ENCODE measurements at regions not wholly inside any gene's neighbourhood (a gene's known extent, or its start where the extent isn't known, plus 50 kb on each side); places are given as distances from the start of the nearest gene placed in this dataset.
"Not testable (repeated sequence)": the region's sequence is repeated elsewhere in the genome, so short reads cannot be mapped to it uniquely, and the experiment has no call there.

DNA sequence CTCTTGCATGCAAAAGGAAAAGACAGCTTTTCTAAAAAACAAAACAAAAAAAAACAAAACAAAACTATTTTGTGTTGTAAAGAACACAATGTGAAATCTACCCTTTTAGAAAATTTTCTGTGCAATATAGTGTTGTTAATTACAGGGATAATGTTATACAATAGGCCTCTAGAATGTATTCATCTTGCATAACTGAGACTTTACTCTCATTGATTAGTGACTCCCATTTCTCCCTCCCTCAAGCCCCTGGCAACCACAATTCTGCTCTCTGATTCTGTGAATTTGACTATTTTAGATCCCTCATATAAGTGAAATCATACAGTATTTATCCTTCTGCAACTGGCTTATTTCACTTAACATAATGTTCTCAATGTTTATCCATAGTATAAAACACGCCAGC lies 234.1 kb downstream of the TMEM161B start:
- intact Hi-C loops (cut with DNase I) = no loop called here
- no peak for DNase-seq
- H3K36me3 ChIP-seq = no peaks in the 10 kb centered on the region
- no peaks in the 10 kb centered on the region for H3K4me1 ChIP-seq
- H3K27ac ChIP-seq = no peak overlapping the region
- TF ChIP-seq, protein P1, sequence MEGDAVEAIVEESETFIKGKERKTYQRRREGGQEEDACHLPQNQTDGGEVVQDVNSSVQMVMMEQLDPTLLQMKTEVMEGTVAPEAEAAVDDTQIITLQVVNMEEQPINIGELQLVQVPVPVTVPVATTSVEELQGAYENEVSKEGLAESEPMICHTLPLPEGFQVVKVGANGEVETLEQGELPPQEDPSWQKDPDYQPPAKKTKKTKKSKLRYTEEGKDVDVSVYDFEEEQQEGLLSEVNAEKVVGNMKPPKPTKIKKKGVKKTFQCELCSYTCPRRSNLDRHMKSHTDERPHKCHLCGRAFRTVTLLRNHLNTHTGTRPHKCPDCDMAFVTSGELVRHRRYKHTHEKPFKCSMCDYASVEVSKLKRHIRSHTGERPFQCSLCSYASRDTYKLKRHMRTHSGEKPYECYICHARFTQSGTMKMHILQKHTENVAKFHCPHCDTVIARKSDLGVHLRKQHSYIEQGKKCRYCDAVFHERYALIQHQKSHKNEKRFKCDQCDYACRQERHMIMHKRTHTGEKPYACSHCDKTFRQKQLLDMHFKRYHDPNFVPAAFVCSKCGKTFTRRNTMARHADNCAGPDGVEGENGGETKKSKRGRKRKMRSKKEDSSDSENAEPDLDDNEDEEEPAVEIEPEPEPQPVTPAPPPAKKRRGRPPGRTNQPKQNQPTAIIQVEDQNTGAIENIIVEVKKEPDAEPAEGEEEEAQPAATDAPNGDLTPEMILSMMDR (IDR thresholded peaks at IDR 0.05) = no peak
- no peak for ATAC-seq
- peaks cover 0 to 3% of the 10 kb centered on the region in 2 donors for H3K9me3 ChIP-seq
- H3K27me3 ChIP-seq = no peaks in the 10 kb centered on the region
- H3K4me3 ChIP-seq = no peak overlapping the region

DNA sequence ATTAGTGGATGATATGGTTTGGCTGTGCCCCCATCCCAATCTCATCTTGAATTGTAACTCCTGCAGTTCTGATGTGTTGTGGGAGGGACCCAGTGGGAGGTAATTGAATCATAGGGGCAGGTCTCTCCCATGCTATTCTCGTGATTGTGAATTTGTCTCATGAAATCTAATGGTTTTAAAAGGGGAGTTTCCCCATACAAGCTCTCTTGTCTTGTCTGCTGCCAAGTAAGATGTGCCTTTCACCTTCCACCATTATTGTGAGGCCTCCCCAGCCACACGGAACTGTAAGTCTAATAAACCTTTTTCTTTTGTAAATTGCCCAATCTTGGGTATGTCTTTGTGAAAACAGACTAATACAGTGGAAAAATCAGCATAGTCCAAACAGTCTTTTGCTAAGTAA lies 235.5 kb downstream of the TMEM161B start:
- H3K4me3 ChIP-seq = no peak overlapping the region
- H3K36me3 ChIP-seq = no peaks in the 10 kb centered on the region
- no peak for DNase-seq
- H3K27ac ChIP-seq = no peak overlapping the region
- TF ChIP-seq, protein P1 (IDR thresholded peaks at IDR 0.05) = no peak
- ATAC-seq = no peak
- no peaks in the 10 kb centered on the region for H3K27me3 ChIP-seq
- H3K4me1 ChIP-seq = no peaks in the 10 kb centered on the region
- intact Hi-C loops (cut with DNase I) = no loop called here
- H3K9me3 ChIP-seq = no peaks in the 10 kb centered on the region

DNA sequence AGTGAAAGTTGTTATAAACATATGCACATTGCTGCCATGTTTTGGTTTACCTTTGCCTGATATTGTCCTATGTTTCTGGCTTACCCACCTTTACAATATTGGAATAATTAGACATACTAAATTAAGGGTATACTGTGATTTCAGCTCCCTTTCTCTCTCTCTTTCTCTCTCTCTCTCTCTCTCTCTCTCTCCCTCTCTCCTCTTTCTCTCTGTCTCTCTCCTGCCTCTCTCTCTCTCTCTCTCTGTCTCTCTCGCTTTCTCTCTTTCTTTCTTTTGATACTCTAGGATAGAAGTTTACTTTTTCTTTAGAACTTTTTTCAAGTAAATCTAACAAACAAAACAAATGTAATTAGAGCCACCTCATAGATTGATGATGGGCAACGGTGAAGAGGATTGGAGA lies 239.6 kb downstream of the TMEM161B start:
- TF ChIP-seq, protein P1 (IDR thresholded peaks at IDR 0.05) = no peak
- intact Hi-C loops (cut with DNase I) = no loop called here
- Histone ChIP-seq H3K4me1 (no peaks in the 10 kb centered on the region), H3K36me3 (no peaks in the 10 kb centered on the region), H3K27me3 (no peaks in the 10 kb centered on the region), H3K4me3 (no peak overlapping the region), H3K27ac (no peak overlapping the region), H3K9me3 (no peaks in the 10 kb centered on the region)
- ATAC-seq = no peak
- DNase-seq = no peak

DNA sequence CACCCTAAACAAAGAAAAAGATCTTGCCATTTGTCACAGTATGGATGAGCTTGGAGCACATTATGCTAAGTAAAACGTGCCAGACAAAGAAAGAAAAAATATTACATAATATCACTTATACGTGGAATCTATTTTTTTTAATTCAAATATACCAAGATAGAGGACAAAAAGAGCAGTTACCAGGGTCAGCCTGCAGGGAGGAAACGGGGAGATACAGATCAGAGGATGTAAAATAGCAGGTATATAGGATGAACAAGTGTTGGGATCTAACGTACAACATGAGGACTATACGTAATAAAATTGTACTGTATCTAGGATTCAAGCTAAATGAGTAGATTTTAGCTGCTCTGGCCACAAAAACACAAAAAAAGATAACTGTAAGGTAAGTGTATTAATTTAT lies 247.5 kb downstream of the TMEM161B start:
- DNase-seq = no peak
- Histone ChIP-seq H3K27ac (no peak overlapping the region), H3K27me3 (no peaks in the 10 kb centered on the region), H3K4me3 (no peak overlapping the region), H3K4me1 (no peaks in the 10 kb centered on the region), H3K9me3 (no peaks in the 10 kb centered on the region), H3K36me3 (no peaks in the 10 kb centered on the region)
- intact Hi-C loops (cut with DNase I) = no loop called here
- TF ChIP-seq, protein P1 (IDR thresholded peaks at IDR 0.05) = no peak
- no peak for ATAC-seq

DNA sequence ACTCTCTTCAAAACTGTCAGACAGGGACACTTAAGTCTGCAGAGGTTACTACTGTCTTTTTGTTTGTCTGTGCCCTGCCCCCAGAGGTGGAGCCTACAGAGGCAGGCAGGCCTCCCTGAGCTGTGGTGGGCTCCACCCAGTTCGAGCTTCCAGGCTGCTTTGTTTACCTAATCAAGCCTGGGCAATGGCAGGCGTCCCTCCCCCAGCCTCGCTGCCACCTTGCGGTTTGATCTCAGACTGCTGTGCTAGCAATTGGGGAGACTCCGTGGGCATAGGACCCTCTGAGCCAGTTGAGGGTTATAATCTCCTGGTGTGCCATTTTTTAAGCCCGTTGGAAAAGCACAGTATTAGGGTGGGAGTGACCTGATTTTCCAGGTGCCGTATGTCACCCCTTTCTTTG lies 253.7 kb downstream of the TMEM161B start:
- H3K4me1 ChIP-seq; intact Hi-C loops (cut with DNase I): not testable (repeated sequence)

DNA sequence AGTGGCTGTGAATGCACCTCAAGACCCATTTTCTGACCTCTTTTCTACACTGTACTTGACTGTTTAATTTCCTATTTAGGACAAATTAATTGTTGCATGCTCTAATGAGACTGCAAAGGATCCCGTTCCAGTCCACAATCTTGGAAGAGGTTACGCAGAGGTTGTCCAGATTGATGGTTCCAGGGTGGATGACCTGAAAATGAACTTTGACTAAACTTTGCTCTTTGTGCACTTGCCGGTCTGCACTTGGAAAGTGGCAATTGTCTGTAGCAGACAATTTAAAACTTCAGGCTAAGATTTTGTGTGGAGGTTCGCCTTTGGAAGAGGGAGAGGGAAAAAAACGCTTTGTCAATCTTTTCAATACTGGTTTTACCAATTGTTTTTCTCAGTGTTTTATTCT lies 267.8 kb downstream of the TMEM161B start:
- H3K4me1 ChIP-seq = no peaks in the 10 kb centered on the region
- H3K36me3 ChIP-seq = no peaks in the 10 kb centered on the region
- ATAC-seq = no peak
- no peak overlapping the region for H3K27ac ChIP-seq
- TF ChIP-seq, protein P1 (IDR thresholded peaks at IDR 0.05) = no peak
- no peak overlapping the region for H3K4me3 ChIP-seq
- peaks cover 0 to 4% of the 10 kb centered on the region in 2 donors for H3K9me3 ChIP-seq
- no peak for DNase-seq
- H3K27me3 ChIP-seq = no peaks in the 10 kb centered on the region
- intact Hi-C loops (cut with DNase I) = no loop called here

More for the DNA sequence above, 253.7 kb downstream of the TMEM161B start:
- not testable (repeated sequence) for H3K9me3 ChIP-seq, H3K27ac ChIP-seq, ATAC-seq, H3K27me3 ChIP-seq, H3K4me3 ChIP-seq, H3K36me3 ChIP-seq
- DNase-seq = peak in 1 of 4 donors; percentile 10

Measured in left lung (tissue), 4 donors.